HG03457 (cell line): ENCODE measurements at regions not wholly inside any gene's neighbourhood (a gene's known extent, or its start where the extent isn't known, plus 50 kb on each side); places are given as distances from the start of the nearest gene placed in this dataset.
"Not testable (repeated sequence)": the region's sequence is repeated elsewhere in the genome, so short reads cannot be mapped to it uniquely, and the experiment has no call there.

Experiments used
- ATAC-seq: cut with Tn5 transposase; IDR thresholded peaks from one replicate; pipeline ENCODE4 v1.9.1; 2021; ENCODE audit warnings: moderate number of reproducible peaks; ENCODE audit not compliant: unreplicated experiment

GRCh38 chr17:72463287-72464102 lies 342.7 kb downstream of the SOX9 start:
- ATAC-seq, result peak; percentile 40

DNA sequence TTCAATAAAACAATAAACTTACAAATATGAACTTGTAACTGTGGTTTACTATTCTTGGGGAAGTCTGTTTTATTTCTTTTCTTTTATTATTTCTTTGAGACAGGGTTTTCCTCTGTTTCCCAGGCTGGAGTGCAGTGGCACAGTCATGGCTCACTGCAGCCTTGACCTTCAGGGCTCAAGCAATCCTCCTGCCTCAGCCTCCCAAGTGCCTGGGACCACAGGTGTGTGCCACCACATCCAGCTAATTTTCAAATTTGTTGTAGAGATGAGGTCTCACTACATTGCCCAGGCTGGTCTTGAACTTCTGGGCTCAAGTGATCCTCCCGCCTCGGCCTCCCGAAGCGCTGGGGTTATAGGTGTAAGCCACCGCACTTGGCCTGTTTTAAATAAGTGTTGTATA lies 343.4 kb downstream of the SOX9 start:
- ATAC-seq, result not testable (repeated sequence)

DNA sequence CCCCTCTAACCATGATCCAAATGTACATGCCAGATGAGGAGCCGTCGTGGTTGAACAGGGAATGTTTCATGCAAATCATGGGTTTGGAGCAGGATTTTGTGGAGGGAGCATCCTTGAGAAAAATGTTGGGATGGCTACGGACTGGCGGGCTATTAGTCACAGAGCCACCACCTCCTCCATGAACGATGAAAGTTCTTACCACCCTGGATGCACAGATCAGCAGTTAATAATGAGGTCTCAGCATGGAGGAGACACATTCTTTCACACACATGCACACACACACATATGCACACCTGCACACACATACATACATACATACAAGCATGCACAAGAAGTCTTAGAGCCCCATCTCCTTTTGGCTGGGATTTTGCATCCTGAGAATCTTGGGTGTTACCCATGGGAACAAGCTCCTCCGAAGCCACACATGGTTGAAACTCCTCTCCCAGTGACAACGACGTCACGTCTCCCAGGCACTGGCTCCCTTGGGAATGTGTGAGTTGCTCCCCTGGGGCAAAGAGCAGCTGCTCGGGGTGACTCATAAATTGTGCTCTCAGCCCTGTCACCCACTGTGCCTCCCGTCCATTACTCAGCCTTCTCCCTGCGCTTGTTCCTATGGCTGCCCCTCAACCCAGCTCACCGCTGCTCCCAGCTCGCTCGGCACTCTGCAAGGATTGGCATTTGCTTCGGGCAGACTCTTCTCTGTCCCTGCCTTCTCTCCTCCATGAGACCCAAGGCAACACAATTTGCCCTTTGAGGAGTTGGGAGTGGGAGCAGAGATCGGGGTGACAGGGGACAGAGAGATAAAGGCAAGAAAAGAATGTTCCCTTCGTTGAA lies 344.6 kb downstream of the SOX9 start:
- no peak for ATAC-seq

- peak; percentile 73 for ATAC-seq
Measured at GRCh38 chr17:72466199-72466598, 345.4 kb downstream of the SOX9 start.

DNA sequence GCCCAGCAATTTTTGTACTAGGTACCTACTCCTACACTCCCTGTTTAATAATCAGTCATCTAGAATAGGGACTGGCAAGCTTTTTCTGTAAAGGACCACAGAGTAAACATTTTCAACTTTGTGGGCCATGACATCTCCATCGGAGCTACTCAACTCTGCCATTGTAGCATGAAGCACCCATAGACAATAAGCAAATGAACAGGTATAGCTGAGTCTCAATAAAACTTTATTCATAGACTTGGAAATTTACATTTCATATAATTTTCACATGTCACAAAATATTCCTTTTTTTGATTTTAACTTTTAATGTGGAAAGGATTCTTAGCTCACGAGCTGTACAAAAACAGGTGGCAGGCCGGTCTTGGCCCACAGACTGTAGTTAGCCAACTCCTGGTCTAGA lies 345.8 kb downstream of the SOX9 start:
- peak; percentile 5 for ATAC-seq

GRCh38 chr17:72467841-72468653 lies 347.2 kb downstream of the SOX9 start:
- no peak for ATAC-seq

- no peak for ATAC-seq
Measured at GRCh38 chr17:72468841-72469240, 348.0 kb downstream of the SOX9 start.

DNA sequence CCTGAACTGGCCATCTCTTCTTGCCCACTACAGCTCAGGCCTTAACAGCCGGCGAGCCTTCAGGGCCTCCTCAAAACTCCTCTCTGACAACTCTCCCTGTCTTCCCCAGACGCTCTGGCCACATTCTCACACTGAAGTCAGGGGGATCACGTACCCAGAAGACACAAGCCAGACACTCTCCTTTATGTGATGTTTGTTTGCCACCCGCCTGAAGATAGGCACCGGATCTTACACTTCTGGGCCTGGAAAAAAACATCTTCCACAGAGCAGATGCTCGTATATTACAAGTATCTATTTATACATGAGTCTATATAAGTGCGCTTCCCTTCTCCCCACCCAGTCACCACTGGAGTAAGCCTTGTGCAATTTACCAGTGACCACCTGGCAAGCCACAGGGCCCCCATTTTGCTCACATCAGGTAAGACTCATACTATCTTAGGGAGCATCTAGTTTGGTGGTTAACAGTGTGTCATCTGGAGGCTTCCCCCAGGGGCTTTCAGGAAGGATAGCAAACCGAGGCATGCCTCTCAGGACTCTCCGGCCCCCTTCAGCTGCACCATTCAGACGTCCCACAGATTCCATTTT lies 349.4 kb downstream of the SOX9 start:
- no peak for ATAC-seq

- ATAC-seq, result no peak
Measured at GRCh38 chr17:72470734-72471133, 349.9 kb downstream of the SOX9 start.

GRCh38 chr17:72471296-72471695 lies 350.5 kb downstream of the SOX9 start:
- ATAC-seq, result no peak

- no peak for ATAC-seq
Measured at GRCh38 chr17:72472106-72472505, 351.3 kb downstream of the SOX9 start.

DNA sequence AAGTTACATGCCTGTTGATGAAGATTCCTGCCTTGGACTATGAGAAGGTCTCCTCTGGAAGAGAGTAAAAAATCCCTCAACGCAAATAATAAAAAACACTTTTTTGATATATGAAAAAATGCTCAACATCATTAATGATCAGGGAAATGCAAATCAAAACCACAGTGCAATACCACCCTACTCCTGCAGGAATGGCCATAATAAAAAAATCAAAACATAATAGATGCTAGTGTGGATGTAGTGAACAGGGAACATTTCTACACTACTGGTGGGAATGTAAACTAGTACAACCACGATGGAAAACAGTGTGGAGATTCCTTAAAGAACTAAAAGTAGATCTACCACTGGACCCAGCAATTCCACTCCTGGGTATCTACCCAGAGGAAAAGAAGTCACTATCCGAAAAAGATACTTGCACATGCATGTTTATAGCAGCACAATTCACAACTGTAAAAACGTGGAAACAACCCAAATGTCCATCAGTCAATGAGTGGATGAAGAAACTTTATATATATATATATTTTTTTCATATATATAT lies 352.1 kb downstream of the SOX9 start:
- ATAC-seq, result not testable (repeated sequence)

DNA sequence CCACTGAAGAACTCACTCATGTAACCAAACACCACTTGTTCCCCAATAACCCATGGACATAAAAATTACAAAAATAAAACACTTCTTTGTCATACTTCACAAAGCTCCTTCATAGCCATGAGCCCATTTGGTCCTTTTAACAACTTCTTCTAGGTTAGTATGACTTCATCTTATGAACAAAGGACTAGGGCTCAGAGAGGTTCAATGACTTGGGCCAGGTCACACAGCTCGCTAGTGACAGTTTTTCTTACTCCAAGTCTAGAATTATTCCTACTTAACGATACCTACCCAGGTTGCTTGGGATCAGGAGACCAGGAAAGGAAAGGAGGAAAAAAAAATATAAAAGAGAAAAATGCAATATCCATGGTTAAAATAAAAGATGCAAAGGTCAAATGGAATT lies 353.4 kb downstream of the SOX9 start:
- no peak for ATAC-seq

DNA sequence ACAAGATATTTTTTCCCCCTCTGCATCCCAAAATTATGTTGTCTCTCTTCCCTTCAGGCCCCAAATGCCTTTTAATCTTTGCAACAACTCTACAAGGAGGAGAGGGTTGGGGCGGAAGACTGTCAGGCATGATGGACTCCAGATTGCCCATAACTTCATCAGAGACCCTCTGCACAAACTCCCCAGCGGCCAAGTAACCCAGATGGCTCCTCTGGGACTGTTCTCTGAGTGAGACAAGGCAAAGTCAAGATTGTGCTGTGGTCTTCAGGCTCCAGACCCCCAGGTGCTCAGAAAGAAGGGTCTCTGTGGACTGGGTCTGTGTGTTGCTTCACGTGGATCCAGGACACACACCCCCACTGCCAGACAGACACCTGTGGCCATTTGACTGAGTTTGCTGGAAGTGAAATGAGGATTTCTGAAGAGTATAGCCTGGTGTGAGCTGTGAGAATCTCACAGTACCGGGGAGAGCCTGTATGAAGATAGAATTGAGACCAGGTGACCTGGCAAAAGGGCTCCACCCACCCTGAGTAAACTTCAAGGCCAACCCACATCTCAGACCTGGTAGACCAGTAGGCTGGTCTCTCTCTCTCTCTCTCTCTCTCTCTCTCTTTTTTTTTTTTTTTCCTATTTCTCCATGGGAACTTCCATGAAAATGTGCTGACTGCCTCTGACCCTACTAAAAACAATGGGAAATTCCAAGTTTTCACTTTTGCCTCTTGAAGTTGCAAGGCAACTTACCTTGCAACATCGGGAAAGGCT lies 354.1 kb downstream of the SOX9 start:
- ATAC-seq, result no peak

DNA sequence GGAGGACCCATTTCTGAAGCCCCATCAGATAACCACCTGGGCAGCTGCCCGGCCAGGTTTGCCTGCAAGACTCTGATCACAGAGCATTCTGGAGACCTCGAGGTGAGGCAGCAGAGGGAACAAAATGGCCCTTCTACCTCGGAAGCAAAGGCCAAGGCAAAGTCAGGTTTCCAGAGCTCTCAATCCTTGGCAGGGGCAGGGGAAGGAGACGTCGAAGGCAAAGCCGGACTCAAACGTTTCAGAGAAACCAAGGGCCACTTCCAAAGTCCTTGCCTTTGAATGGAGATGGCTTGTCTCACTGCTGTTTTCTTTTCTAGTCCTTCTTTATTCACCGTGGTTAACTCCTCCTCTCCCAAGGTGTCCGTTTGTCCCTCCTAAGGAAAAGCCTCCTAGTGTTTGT lies 355.3 kb downstream of the SOX9 start:
- no peak for ATAC-seq

- no peak for ATAC-seq
Measured at GRCh38 chr17:72476575-72476986, 355.8 kb downstream of the SOX9 start.

GRCh38 chr17:72477491-72477890 lies 356.7 kb downstream of the SOX9 start:
- ATAC-seq, result no peak

DNA sequence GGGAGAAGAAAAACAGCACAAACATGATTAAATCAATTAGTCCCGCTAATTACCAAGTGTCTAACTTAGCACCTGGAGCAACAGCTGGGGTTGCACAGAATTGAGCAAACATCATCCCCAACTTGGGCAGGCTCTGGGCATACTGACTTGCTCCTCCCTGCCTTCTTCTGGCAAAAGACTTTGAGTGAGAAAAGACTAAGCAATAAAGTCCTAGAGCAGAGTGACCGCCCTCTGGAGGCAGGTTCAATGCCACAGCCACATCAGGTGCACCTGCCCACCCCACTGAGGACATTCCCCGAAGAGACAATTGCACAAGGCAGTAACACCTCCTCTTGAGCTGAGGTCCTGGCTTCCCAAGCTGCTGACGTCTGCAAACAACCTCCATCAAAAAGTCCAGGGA lies 358.3 kb downstream of the SOX9 start:
- no peak for ATAC-seq

DNA sequence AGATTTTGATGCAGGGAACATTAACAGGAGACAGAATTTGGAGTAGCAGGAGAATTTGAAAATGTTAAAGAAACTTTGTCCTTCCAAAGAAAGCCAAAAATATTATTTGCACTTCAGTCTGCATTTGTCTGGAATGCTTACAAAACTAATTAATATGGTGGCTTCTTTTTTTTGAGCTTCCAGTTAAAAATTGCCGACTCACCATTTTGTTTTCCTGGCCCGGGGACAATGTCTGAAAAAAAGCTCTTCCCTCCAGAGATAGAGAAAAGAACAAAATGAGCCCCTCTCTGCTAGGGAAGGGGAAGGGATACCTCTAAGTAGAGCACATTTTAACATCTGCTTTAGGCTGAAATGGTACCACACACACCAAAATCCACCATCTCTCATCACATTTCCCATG lies 360.8 kb downstream of the SOX9 start:
- no peak for ATAC-seq

DNA sequence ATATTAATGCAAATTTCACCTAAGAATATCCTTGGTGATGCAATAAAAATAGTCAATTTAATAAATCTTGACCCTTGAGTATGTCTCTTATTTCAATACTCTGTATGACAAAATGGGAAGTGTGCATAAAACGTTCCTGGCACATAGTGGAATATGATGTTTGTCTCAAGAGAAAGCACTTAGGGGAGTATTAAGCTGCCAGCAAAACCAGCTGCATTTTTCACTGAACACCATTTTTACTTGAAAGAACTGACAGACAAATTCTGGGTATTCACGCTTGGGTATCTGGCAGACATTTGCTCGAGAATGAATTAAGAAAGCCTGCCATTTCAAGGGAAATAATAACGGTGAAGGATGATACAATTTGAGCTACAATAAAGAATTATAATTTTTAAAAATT lies 364.8 kb downstream of the SOX9 start:
- ATAC-seq, result no peak
